ENCODE measurements at regions not wholly inside any gene's neighbourhood (a gene's known extent, or its start where the extent isn't known, plus 50 kb on each side); places are given as distances from the start of the nearest gene placed in this dataset.

DNA sequence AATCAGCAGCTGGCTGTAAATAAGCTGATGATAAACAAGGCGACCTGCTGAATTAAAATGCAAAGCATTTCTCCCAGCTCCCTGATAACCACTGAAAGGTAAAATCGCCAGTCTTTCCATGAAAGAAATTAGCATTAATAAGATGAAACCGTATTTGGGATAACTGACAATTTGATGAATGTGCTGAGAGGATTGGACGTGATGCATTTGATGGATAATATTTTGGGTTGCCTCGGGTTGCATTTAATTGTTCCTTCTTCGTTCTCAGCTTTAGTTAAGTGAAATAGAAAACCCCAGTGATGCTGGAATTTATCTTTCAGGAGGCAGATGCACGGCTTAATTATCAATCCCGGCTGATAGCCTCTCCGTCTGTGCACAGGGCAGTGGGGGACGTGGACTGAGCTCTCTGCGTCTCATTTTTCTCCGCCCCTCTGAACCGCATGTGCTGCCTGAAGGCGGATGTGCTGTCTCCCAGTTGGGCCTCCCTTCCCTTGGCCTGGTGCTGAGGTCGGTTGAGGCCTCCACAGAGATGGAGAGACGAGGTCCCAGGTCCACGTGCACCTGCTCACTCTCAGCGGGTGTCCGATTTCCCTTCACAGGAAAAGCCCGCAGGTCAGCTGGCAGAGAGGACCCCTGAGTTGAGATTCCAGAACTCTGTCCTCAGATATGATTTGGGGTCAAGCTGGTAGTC, 846.2 kb downstream of the BRD1 start:
- no peak for ATAC-seq (ENCODE audit: low read depth)
- H4K20me1 ChIP-seq (ENCODE audit: insufficient read depth, low read length), result no peaks in the 10 kb centered on the region
- intact Hi-C loops (cut with micrococcal nuclease), result no loop called here
- H3K79me1 ChIP-seq (ENCODE audit: low read depth in 1 of 2, low read length in 2 of 2), result no peaks in the 10 kb centered on the region
- H3K4me2 ChIP-seq (ENCODE audit: low read depth, low read length), result no peak overlapping the region
- H3K18ac ChIP-seq (ENCODE audit: low read depth, low read length), result no peak overlapping the region
- no peak overlapping the region for H3K4ac ChIP-seq (ENCODE audit: low read depth, low read length)
- no peak overlapping the region for H2BK20ac ChIP-seq (ENCODE audit: low read depth, low read length)
- H3K23ac ChIP-seq (ENCODE audit: low read depth, low read length), result no peak overlapping the region
- 63% methylated on average over 4 of the region's 20 CpGs; no CpG with 5 or more reads in 1 of the 2 experiments for whole genome bisulfite sequencing, 2 experiments (ENCODE audit: extremely low coverage in 2 of 2, insufficient read length in 1 of 2)
- no TSS peak for BruUV-seq (replicated peaks)
- TF ChIP-seq USF2 (IDR thresholded peaks at IDR 0.05; ENCODE audit: low read depth, low read length), result no peak
- TF ChIP-seq RFX5 (IDR thresholded peaks at IDR 0.05; ENCODE audit: low read depth, low read length), result no peak
- TF ChIP-seq RAD21 (IDR thresholded peaks at IDR 0.05; ENCODE audit: low read length), result no peak
- no peak for TF ChIP-seq BHLHE40 (IDR thresholded peaks at IDR 0.05; ENCODE audit: low read depth, low read length)
- TF ChIP-seq, protein P1, sequence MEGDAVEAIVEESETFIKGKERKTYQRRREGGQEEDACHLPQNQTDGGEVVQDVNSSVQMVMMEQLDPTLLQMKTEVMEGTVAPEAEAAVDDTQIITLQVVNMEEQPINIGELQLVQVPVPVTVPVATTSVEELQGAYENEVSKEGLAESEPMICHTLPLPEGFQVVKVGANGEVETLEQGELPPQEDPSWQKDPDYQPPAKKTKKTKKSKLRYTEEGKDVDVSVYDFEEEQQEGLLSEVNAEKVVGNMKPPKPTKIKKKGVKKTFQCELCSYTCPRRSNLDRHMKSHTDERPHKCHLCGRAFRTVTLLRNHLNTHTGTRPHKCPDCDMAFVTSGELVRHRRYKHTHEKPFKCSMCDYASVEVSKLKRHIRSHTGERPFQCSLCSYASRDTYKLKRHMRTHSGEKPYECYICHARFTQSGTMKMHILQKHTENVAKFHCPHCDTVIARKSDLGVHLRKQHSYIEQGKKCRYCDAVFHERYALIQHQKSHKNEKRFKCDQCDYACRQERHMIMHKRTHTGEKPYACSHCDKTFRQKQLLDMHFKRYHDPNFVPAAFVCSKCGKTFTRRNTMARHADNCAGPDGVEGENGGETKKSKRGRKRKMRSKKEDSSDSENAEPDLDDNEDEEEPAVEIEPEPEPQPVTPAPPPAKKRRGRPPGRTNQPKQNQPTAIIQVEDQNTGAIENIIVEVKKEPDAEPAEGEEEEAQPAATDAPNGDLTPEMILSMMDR (conservative IDR thresholded peaks at IDR 0.05; ENCODE audit: low read depth, low read length), result no peak
- TF ChIP-seq CEBPB (IDR thresholded peaks at IDR 0.05; ENCODE audit: low read depth, low read length), result no peak
- no peak for TF ChIP-seq SMC3 (IDR thresholded peaks at IDR 0.05; ENCODE audit: low read depth, low read length)
- TF ChIP-seq POLR2A (IDR thresholded peaks at IDR 0.05; ENCODE audit: low read depth, low read length), result no peak
- no peak for TF ChIP-seq FOS (IDR thresholded peaks at IDR 0.05; ENCODE audit: low read depth, low read length)
- H3K14ac ChIP-seq (replicated peaks; ENCODE audit: low read depth, low read length), result no peak overlapping the region
- H3K4me1 ChIP-seq (ENCODE audit: control insufficient read depth, insufficient read depth, low read length), result no peaks in the 10 kb centered on the region
- H3K56ac ChIP-seq (ENCODE audit: extremely low read depth, insufficient read depth, low read length), result no peak overlapping the region
- no peak overlapping the region for H2AFZ ChIP-seq (replicated peaks; ENCODE audit: low read length, poor library complexity)
- H3K27ac ChIP-seq (ENCODE audit: insufficient read depth, low read length), result no peak overlapping the region
- in situ Hi-C loops (cut with MboI; ENCODE audit: low sequenced_read_pairs), result no loop called here
- H3K9me3 ChIP-seq (ENCODE audit: control insufficient read depth, insufficient read depth, low read length), result peaks cover 48% of the 10 kb centered on the region
- H2BK15ac ChIP-seq (ENCODE audit: low read depth, low read length), result no peak overlapping the region
- no peaks in the 10 kb centered on the region for H3K9me1 ChIP-seq (ENCODE audit: insufficient read depth, low read length)
- no peaks in the 10 kb centered on the region for H3K27me3 ChIP-seq (ENCODE audit: control insufficient read depth, insufficient read depth, low read length)
- H4K91ac ChIP-seq (ENCODE audit: insufficient read depth, low read depth, low read length), result no peak overlapping the region
- no peak overlapping the region for H2AK5ac ChIP-seq (ENCODE audit: low read depth, low read length)
- CTCF ChIA-PET, result no interaction called here
- no peak for DNase-seq
- dilution Hi-C loops (cut with HindIII; ENCODE audit: low sequenced_read_pairs, unreplicated experiment), result no loop called here
- H2BK120ac ChIP-seq (ENCODE audit: low read depth, low read length), result no peak overlapping the region
- no peak overlapping the region for H3K9ac ChIP-seq (ENCODE audit: low read depth, low read length)
- no peak overlapping the region for H4K8ac ChIP-seq (ENCODE audit: low read depth in 2 of 2, low read length in 2 of 2)
- no peak overlapping the region for H4K5ac ChIP-seq (ENCODE audit: low read depth, low read length)
- H2AK9ac ChIP-seq (replicated peaks; ENCODE audit: low read depth, low read length, poor library complexity), result no peak overlapping the region
- POLR2A ChIA-PET (ENCODE audit: unreplicated experiment), result interaction anchor here (0.6 kb wide), 1 partner anchor 776 kb away, joined by 11 read pairs; no protein-coding TSS in a partner anchor
- no peak overlapping the region for H3K4me3 ChIP-seq (ENCODE audit: insufficient read depth, low read depth, low read length)
- no peaks in the 10 kb centered on the region for H3K36me3 ChIP-seq (ENCODE audit: control insufficient read depth, insufficient read depth, low read length)
- no peak overlapping the region for H2BK5ac ChIP-seq (ENCODE audit: low read depth, low read length, poor library complexity, severe bottlenecking)

Measured in IMR-90 (cell line).